ENCODE measurements at regions not wholly inside any gene's neighbourhood (a gene's known extent, or its start where the extent isn't known, plus 50 kb on each side); places are given as distances from the start of the nearest gene placed in this dataset.

GRCh38 chr11:15569305-15570025, 454.7 kb downstream of the INSC start:
- POLR2A ChIA-PET: no interaction called here
- intact Hi-C loops (cut with DNase I, micrococcal nuclease): no loop called here
- H3K4me1 Mint-ChIP-seq (ENCODE audit: low read depth): no peaks in the 10 kb centered on the region
- TF ChIP-seq CTCF (IDR thresholded peaks at IDR 0.05): no peak
- H3K4me3 ChIP-seq (ENCODE audit: low read length): no peak overlapping the region
- no peaks in the 10 kb centered on the region for H3K4me1 ChIP-seq (ENCODE audit: insufficient read depth, low read length)
- CTCF ChIA-PET: no interaction called here
- H3K27me3 Mint-ChIP-seq: no peaks in the 10 kb centered on the region
- no peaks in the 10 kb centered on the region for H3K36me3 ChIP-seq (ENCODE audit: insufficient read depth, low read length)
- H3K27me3 ChIP-seq (ENCODE audit: control insufficient read depth in 1 of 2, insufficient read depth in 2 of 2, low read length in 2 of 2): no peaks in the 10 kb centered on the region
- no peaks in the 10 kb centered on the region for H3K36me3 Mint-ChIP-seq (ENCODE audit: low read depth)
- ATAC-seq (ENCODE audit: poor library complexity) (no peak), DNase-seq (no peak)
- peaks cover 0 to 5% of the 10 kb centered on the region in 2 experiments for H3K9me3 ChIP-seq (ENCODE audit: control insufficient read depth in 1 of 2, insufficient read depth in 1 of 2, low read length in 2 of 2)
- H3K9me3 Mint-ChIP-seq: no peaks in the 10 kb centered on the region
- no peak overlapping the region for H3K4me3 Mint-ChIP-seq
- no peak overlapping the region for H3K27ac Mint-ChIP-seq
- no peak overlapping the region for H3K27ac ChIP-seq (ENCODE audit: low read depth in 1 of 2, low read length in 2 of 2)

GRCh38 chr11:15575409-15575808, 460.7 kb downstream of the INSC start:
- no peaks in the 10 kb centered on the region for H3K27me3 Mint-ChIP-seq
- POLR2A ChIA-PET: no interaction called here
- H3K4me1 Mint-ChIP-seq (ENCODE audit: low read depth): no peaks in the 10 kb centered on the region
- H3K27ac Mint-ChIP-seq: no peak overlapping the region
- H3K9me3 Mint-ChIP-seq: no peaks in the 10 kb centered on the region
- Histone ChIP-seq H3K9me3 (ENCODE audit: control insufficient read depth in 1 of 2, insufficient read depth in 1 of 2, low read length in 2 of 2) (no peaks in the 10 kb centered on the region), H3K27me3 (ENCODE audit: control insufficient read depth in 1 of 2, insufficient read depth in 2 of 2, low read length in 2 of 2) (no peaks in the 10 kb centered on the region), H3K36me3 (ENCODE audit: insufficient read depth, low read length) (no peaks in the 10 kb centered on the region), H3K4me3 (ENCODE audit: low read length) (no peak overlapping the region), H3K4me1 (ENCODE audit: insufficient read depth, low read length) (no peaks in the 10 kb centered on the region), H3K27ac (ENCODE audit: low read depth in 1 of 2, low read length in 2 of 2) (no peak overlapping the region)
- CTCF ChIA-PET: no interaction called here
- no peak for DNase-seq
- intact Hi-C loops (cut with DNase I, micrococcal nuclease): no loop called here
- TF ChIP-seq CTCF (IDR thresholded peaks at IDR 0.05): no peak
- no peaks in the 10 kb centered on the region for H3K36me3 Mint-ChIP-seq (ENCODE audit: low read depth)
- no peak overlapping the region for H3K4me3 Mint-ChIP-seq
- ATAC-seq (ENCODE audit: poor library complexity): no peak

GRCh38 chr11:15576769-15577168, 462.0 kb downstream of the INSC start:
- no peak for TF ChIP-seq CTCF (IDR thresholded peaks at IDR 0.05)
- H3K4me1 ChIP-seq (ENCODE audit: insufficient read depth, low read length): no peaks in the 10 kb centered on the region
- no peak overlapping the region for H3K27ac ChIP-seq (ENCODE audit: low read depth in 1 of 2, low read length in 2 of 2)
- Mint-ChIP-seq H3K36me3 (ENCODE audit: low read depth) (no peaks in the 10 kb centered on the region), H3K4me1 (ENCODE audit: low read depth) (no peaks in the 10 kb centered on the region), H3K4me3 (no peak overlapping the region), H3K27ac (no peak overlapping the region), H3K27me3 (no peaks in the 10 kb centered on the region), H3K9me3 (no peaks in the 10 kb centered on the region)
- H3K36me3 ChIP-seq (ENCODE audit: insufficient read depth, low read length): no peaks in the 10 kb centered on the region
- H3K27me3 ChIP-seq (ENCODE audit: control insufficient read depth in 1 of 2, insufficient read depth in 2 of 2, low read length in 2 of 2): no peaks in the 10 kb centered on the region
- ATAC-seq (ENCODE audit: poor library complexity): no peak
- no peaks in the 10 kb centered on the region for H3K9me3 ChIP-seq (ENCODE audit: control insufficient read depth in 1 of 2, insufficient read depth in 1 of 2, low read length in 2 of 2)
- ChIA-PET CTCF (no interaction called here), POLR2A (no interaction called here)
- no peak for DNase-seq
- H3K4me3 ChIP-seq (ENCODE audit: low read length): no peak overlapping the region
- intact Hi-C loops (cut with DNase I, micrococcal nuclease): no loop called here
